IPS-15b (cell line): ENCODE measurements at regions not wholly inside any gene's neighbourhood (a gene's known extent, or its start where the extent isn't known, plus 50 kb on each side); places are given as distances from the start of the nearest gene placed in this dataset.
"Not testable (repeated sequence)": the region's sequence is repeated elsewhere in the genome, so short reads cannot be mapped to it uniquely, and the experiment has no call there.

Source experiments
- H3K27me3 ChIP-seq: one replicate; pipeline ENCODE4 v1.6.1; 2013; ENCODE audit warnings: low read length; ENCODE audit not compliant: control insufficient read depth, insufficient read depth
- H3K36me3 ChIP-seq: one replicate; pipeline ENCODE4 v1.6.1; 2013; ENCODE audit warnings: low read length; ENCODE audit not compliant: control insufficient read depth, insufficient read depth
- H3K4me1 ChIP-seq: one replicate; pipeline ENCODE4 v1.6.1; 2013; ENCODE audit warnings: mild to moderate bottlenecking, low read length; ENCODE audit not compliant: control insufficient read depth, insufficient read depth
- H3K4me3 ChIP-seq: one replicate; pipeline ENCODE4 v1.5.1; 2013; ENCODE audit warnings: low read depth, low read length
- H3K9ac ChIP-seq: one replicate; pipeline ENCODE4 v1.6.1; 2013; ENCODE audit warnings: low read depth, mild to moderate bottlenecking, low read length
- H3K9me3 ChIP-seq: one replicate; pipeline ENCODE4 v1.6.1; 2013; ENCODE audit warnings: mild to moderate bottlenecking, low read length; ENCODE audit not compliant: control insufficient read depth, insufficient read depth

DNA sequence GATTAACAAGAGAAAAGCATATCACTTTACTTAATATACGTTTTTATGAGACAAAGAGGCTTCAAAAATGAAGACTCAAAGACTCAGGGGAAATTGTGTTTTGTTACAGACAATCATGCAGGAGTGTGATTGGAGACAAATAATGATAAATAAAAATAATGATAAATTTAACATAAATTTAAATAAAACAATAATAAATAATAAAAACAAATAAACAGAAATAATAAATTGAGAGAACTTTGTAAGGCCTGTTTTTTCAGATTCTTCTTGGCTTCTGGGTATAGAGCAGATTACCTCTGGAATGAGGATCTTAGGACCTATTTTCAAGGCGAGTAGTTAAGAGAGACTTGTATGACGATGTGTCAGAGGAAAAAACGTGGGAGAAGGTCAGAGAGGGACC lies 271.4 kb upstream of the POT1 start:
- H3K27me3 ChIP-seq = no peaks in the 10 kb centered on the region
- peaks cover 10% of the 10 kb centered on the region for H3K4me1 ChIP-seq
- no peaks in the 10 kb centered on the region for H3K36me3 ChIP-seq
- H3K4me3 ChIP-seq = no peak overlapping the region
- H3K9me3 ChIP-seq = no peaks in the 10 kb centered on the region
- H3K9ac ChIP-seq = no peak overlapping the region

- no peak overlapping the region for H3K9ac ChIP-seq
- no peaks in the 10 kb centered on the region for H3K36me3 ChIP-seq
- H3K27me3 ChIP-seq = no peaks in the 10 kb centered on the region
- peaks cover 10% of the 10 kb centered on the region for H3K4me1 ChIP-seq
- no peaks in the 10 kb centered on the region for H3K9me3 ChIP-seq
- no peak overlapping the region for H3K4me3 ChIP-seq
Observed at GRCh38 chr7:125197731-125198393, 268.2 kb upstream of the POT1 start.

GRCh38 chr7:125195156-125195555 lies 265.5 kb upstream of the POT1 start:
- Histone ChIP-seq H3K9ac (no peak overlapping the region), H3K9me3 (no peaks in the 10 kb centered on the region), H3K27me3 (no peaks in the 10 kb centered on the region), H3K4me3 (no peak overlapping the region), H3K4me1 (peaks cover 7% of the 10 kb centered on the region), H3K36me3 (no peaks in the 10 kb centered on the region)

GRCh38 chr7:125193263-125193662 lies 263.6 kb upstream of the POT1 start:
- Histone ChIP-seq H3K4me1 (peaks cover 5% of the 10 kb centered on the region), H3K9ac (no peak overlapping the region), H3K36me3 (no peaks in the 10 kb centered on the region), H3K27me3 (no peaks in the 10 kb centered on the region), H3K9me3 (no peaks in the 10 kb centered on the region), H3K4me3 (no peak overlapping the region)

GRCh38 chr7:125184801-125185200 lies 255.2 kb upstream of the POT1 start:
- H3K4me1 ChIP-seq = no peaks in the 10 kb centered on the region
- no peak overlapping the region for H3K4me3 ChIP-seq
- H3K27me3 ChIP-seq = no peaks in the 10 kb centered on the region
- H3K9me3 ChIP-seq = no peaks in the 10 kb centered on the region
- no peak overlapping the region for H3K9ac ChIP-seq
- H3K36me3 ChIP-seq = no peaks in the 10 kb centered on the region

DNA sequence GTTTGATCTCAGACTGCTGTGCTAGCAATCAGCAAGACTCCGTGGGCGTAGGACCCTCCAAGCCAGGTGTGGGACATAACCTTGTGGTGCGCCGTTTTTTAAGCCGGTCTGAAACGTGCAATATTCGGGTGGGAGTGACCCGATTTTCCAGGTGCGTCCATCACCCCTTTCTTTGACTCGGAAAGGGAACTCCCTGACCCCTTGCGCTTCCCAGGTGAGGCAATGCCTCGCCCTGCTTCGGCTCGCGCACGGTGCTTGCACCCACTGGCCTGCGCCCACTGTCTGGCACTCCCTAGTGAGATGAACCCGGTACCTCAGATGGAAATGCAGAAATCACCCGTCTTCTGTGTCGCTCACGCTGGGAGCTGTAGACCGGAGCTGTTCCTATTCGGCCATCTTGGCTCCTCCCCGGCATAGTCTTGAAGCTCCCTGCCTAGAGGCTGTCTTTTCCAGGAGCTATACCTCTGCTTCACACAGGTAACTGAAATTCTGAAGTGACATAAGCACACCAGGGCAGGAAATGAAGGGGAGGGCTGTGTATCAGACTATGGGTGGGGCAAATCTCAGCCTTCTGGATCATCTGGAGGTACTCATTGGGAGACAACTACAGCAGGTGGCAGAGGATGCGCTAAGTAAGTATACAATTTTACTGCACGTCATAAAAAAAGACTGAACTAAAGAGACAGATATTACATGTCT lies 252.1 kb upstream of the POT1 start:
- not testable (repeated sequence) for H3K27me3 ChIP-seq, H3K4me1 ChIP-seq, H3K36me3 ChIP-seq, H3K9me3 ChIP-seq
- Histone ChIP-seq H3K4me3 (peak overlapping the region; percentile 49), H3K9ac (peak overlapping the region; percentile 66)

GRCh38 chr7:125173571-125173970 lies 243.9 kb upstream of the POT1 start:
- no peaks in the 10 kb centered on the region for H3K27me3 ChIP-seq
- no peaks in the 10 kb centered on the region for H3K36me3 ChIP-seq
- no peak overlapping the region for H3K9ac ChIP-seq
- H3K4me3 ChIP-seq = no peak overlapping the region
- no peaks in the 10 kb centered on the region for H3K4me1 ChIP-seq
- H3K9me3 ChIP-seq = no peaks in the 10 kb centered on the region

GRCh38 chr7:125169088-125169487 lies 239.5 kb upstream of the POT1 start:
- H3K36me3 ChIP-seq = no peaks in the 10 kb centered on the region
- no peaks in the 10 kb centered on the region for H3K27me3 ChIP-seq
- H3K4me1 ChIP-seq = no peaks in the 10 kb centered on the region
- no peak overlapping the region for H3K9ac ChIP-seq
- H3K4me3 ChIP-seq = no peak overlapping the region
- no peaks in the 10 kb centered on the region for H3K9me3 ChIP-seq

DNA sequence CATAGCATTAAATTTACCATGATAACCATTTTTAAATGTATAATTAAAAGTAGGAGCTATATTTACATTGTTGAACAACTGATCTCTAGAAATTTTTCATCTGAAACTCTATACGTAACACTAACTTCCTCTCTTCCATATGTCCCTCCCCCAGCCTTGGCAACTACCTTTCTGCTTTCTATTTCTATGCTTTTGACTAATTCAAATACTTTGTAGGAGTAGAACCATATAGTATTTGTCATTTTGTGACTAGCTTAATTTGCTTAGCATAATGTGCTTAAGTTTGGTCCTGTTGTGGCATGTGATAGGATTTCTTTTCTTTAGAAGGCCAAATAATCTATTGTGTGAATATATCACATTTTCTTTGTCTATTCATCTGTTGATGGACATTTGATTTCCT lies 225.3 kb upstream of the POT1 start:
- no peaks in the 10 kb centered on the region for H3K27me3 ChIP-seq
- H3K4me1 ChIP-seq = no peaks in the 10 kb centered on the region
- H3K36me3 ChIP-seq = no peaks in the 10 kb centered on the region
- H3K4me3 ChIP-seq = no peak overlapping the region
- H3K9ac ChIP-seq = no peak overlapping the region
- H3K9me3 ChIP-seq = no peaks in the 10 kb centered on the region

DNA sequence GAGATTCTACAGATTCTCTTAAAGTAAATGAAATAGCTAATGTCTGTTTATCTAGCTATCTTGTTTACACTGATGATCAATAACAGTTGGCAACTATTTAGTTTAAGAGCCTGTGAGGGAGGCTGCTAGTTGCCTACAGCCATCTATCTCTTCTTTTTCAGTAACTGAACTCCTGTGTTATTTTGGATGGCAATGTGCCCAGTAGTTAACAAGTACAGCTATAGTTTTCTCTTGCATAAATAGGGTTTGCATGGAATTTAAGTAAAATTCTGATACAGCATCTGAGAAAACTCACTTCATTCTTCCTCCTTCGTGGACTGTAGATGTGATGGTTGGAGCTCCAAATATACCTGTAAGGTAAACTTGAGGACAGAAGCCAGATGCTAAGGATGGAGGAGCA lies 219.5 kb upstream of the POT1 start:
- Histone ChIP-seq H3K27me3 (no peaks in the 10 kb centered on the region), H3K9ac (no peak overlapping the region), H3K4me3 (no peak overlapping the region), H3K4me1 (no peaks in the 10 kb centered on the region), H3K36me3 (no peaks in the 10 kb centered on the region), H3K9me3 (no peaks in the 10 kb centered on the region)

DNA sequence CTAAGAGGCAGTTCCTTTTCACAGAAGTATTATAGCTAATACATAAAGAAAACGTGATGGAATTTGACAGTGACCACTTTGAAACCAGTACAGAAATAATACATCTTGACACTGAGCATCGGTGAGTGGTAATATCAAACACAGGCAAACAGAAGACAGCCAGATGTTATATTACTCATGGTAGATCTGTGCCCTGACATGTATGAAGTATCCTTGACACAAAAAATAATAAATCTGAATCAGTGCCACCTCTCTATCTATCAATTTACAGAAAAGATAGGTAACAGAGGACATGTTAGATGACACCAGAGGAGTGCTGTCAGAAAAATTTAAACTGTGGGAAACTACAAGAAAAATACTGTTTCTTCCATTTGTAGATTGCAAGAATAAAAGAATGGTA lies 217.4 kb upstream of the POT1 start:
- Histone ChIP-seq H3K4me1 (no peaks in the 10 kb centered on the region), H3K4me3 (no peak overlapping the region), H3K9me3 (no peaks in the 10 kb centered on the region), H3K9ac (no peak overlapping the region), H3K27me3 (no peaks in the 10 kb centered on the region), H3K36me3 (no peaks in the 10 kb centered on the region)

DNA sequence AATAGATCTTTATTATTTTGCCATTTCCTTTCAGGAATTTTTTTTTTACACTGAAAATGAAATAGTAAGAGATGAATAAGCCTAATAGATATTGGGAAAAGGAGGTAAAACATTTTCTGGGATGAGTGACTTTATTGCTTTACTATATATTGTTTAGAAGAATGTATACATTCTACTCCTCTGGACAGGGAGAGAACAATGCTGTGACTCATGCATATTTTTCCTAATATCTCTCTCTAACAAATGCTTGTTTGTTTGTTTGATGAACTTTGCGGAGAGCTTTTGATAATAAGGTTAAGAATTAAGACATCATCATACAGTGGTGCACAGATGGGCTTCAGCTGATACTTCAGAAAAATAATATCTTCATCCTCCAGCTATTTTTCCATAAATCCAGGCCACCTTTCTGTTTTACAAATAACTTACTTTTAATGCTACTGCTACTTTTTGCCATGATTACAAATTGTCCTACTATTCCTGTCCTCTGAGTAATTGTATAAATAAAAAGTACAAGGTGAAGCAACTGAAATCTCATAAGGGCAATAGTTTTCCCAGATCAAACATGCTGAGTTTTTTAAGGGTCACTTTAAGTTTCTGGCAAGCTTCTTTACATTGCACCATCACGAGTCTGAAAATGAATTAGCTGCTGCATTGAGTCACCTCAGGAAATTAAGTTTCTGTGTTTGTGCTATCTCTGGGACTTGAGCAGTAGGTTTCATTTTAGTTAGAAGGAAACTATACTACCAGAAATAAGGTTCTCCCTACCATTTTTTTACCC lies 207.3 kb upstream of the POT1 start:
- Histone ChIP-seq H3K9me3 (no peaks in the 10 kb centered on the region), H3K36me3 (no peaks in the 10 kb centered on the region), H3K27me3 (no peaks in the 10 kb centered on the region), H3K4me1 (no peaks in the 10 kb centered on the region), H3K4me3 (no peak overlapping the region), H3K9ac (no peak overlapping the region)
